Gastroesophageal sphincter (tissue), 3 donors: ENCODE measurements at regions not wholly inside any gene's neighbourhood (a gene's known extent, or its start where the extent isn't known, plus 50 kb on each side); places are given as distances from the start of the nearest gene placed in this dataset.

Source experiments
- CTCF ChIP-seq, 4 experiments: fragments of 200-600 bp in 2 of 4; fragments of 450-650 bp in 2 of 4; sonication (generic) in 1 of 4; IDR thresholded peaks; one replicate each; pipeline ENCODE4 v1.5.1; 2017 to 2019; ENCODE audit warnings: antibody characterized with exemption in 4 of 4, mild to moderate bottlenecking in 2 of 4, moderate library complexity in 2 of 4
- EP300 ChIP-seq: sonication (generic); formaldehyde crosslinking; IDR thresholded peaks from one replicate; pipeline ENCODE4 v1.6.1; 2017; ENCODE audit warnings: antibody characterized with exemption, mild to moderate bottlenecking
- POLR2A ChIP-seq, 2 donors: fragments of 450-650 bp; IDR thresholded peaks; one replicate each; pipeline ENCODE4 v1.6.1; 2017; ENCODE audit warnings: antibody characterized with exemption in 2 of 2, mild to moderate bottlenecking in 2 of 2, moderate library complexity in 1 of 2
- POLR2AphosphoS5 ChIP-seq: sonication (generic); formaldehyde crosslinking; IDR thresholded peaks from one replicate; pipeline ENCODE4 v1.6.1; 2017; ENCODE audit warnings: antibody characterized with exemption

- no peak for TF ChIP-seq CTCF (IDR thresholded peaks at IDR 0.05)
- TF ChIP-seq POLR2AphosphoS5: no peak
- TF ChIP-seq POLR2A (IDR thresholded peaks at IDR 0.05): no peak
- TF ChIP-seq EP300: no peak
Observed at GRCh38 chr15:70197318-70197944, 99.7 kb upstream of the TLE3 start.
